Fibroblast of pulmonary artery (primary cell): ENCODE measurements at regions not wholly inside any gene's neighbourhood (a gene's known extent, or its start where the extent isn't known, plus 50 kb on each side); places are given as distances from the start of the nearest gene placed in this dataset.

Experiments
- DNase-seq: peaks from one replicate; pipeline ENCODE4 v3.0.0-alpha.2; 2010; ENCODE audit warnings: low read depth
- H3K4me3 ChIP-seq: replicated peaks from 2 replicates; pipeline ENCODE4 v1.5.1; 2011; ENCODE audit warnings: low read depth, mild to moderate bottlenecking, control low read depth, low read length, moderate library complexity
- TF ChIP-seq, protein P1 (sequence below): IDR thresholded peaks from 2 replicates; pipeline ENCODE4 v1.5.1; 2011; ENCODE audit warnings: mild to moderate bottlenecking, control low read depth, low read length, inconsistent platforms; ENCODE audit errors: missing control alignments

DNA sequence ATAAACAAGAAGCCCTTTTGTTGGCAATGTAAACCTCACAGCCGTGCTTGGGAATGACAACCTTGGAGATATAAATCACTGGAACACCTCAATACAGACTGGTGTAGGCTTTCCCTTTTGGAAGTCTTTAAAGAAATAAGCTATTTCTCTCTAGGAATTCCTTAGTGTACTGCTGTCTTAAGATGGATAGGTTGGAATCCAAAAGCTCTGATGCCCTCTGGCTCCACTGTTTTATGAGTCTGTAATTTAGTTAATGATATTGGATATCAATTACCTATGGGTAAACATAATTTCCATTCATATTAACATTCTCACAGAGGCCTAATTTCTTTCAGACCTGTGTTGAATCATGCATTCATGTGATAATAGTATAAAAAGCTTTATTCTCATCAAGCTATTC lies 435.9 kb upstream of the MPDZ start:
- no peak for DNase-seq
- TF ChIP-seq, protein P1, sequence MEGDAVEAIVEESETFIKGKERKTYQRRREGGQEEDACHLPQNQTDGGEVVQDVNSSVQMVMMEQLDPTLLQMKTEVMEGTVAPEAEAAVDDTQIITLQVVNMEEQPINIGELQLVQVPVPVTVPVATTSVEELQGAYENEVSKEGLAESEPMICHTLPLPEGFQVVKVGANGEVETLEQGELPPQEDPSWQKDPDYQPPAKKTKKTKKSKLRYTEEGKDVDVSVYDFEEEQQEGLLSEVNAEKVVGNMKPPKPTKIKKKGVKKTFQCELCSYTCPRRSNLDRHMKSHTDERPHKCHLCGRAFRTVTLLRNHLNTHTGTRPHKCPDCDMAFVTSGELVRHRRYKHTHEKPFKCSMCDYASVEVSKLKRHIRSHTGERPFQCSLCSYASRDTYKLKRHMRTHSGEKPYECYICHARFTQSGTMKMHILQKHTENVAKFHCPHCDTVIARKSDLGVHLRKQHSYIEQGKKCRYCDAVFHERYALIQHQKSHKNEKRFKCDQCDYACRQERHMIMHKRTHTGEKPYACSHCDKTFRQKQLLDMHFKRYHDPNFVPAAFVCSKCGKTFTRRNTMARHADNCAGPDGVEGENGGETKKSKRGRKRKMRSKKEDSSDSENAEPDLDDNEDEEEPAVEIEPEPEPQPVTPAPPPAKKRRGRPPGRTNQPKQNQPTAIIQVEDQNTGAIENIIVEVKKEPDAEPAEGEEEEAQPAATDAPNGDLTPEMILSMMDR: no peak
- no peak overlapping the region for H3K4me3 ChIP-seq

DNA sequence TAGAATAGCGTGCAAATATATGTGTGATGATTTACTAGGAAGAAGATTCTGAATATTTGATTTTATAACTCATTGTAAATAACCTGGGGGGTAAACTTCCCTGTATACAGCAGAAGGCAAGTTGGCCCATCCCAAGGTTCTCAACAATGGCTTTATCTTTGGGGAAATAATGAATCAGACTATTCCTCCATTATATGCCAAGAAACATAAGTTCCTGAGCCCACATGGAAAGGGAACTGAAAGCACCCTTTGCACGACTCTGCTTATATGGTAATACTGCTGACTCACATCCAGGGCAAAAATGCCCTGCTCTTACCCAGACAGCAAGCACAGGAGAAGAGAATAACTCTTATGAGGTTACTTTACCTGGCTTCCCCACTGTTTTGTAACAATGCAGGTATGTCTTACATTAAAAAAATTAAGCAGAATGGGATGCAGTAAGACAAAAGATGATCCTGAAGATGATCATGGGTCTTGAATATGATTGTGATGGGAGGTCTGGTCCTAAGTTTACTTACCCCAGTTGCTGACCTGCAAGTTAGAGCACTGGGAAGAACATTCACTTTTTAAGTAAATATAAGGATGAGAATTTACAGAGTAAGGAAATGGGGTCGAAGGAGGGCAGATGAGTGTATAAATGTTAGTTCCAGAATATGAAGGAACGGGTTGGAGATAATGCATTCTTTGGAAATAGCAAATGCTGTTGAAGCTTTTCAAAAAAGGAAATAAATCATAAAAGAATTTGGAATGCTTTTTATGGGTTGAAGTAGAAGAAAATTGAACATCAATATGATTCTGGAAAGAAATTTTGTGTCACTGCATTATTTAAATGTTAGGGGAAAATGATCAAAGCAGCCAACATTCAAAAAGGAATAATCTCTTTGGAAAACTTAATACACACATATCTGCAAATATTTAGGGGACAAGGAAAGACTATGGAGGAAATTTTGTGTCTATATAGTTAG lies 428.4 kb upstream of the MPDZ start:
- TF ChIP-seq, protein P1: no peak
- peak overlapping the region; percentile 46 for H3K4me3 ChIP-seq
- DNase-seq: peak; percentile 98

DNA sequence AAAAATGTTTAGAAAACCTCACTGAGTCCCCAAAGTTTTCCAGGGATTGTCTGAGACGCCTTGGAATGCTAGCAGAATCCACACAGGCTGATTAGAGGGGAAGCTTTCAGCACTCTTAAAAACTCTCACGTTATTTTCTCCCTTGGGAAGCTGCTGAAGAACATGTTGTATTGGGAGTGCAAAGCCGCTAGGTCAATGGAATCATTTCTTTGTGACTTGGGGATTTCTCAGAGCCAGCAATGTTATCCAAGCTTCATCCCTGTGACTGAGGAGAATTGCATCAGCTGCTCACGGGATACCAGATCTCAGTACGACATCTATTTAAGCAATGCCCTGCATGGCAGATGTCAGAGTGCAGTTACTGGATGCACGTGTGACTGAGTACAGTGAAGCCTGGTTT lies 426.4 kb upstream of the MPDZ start:
- TF ChIP-seq, protein P1: no peak
- DNase-seq: peak; percentile 98
- no peak overlapping the region for H3K4me3 ChIP-seq

DNA sequence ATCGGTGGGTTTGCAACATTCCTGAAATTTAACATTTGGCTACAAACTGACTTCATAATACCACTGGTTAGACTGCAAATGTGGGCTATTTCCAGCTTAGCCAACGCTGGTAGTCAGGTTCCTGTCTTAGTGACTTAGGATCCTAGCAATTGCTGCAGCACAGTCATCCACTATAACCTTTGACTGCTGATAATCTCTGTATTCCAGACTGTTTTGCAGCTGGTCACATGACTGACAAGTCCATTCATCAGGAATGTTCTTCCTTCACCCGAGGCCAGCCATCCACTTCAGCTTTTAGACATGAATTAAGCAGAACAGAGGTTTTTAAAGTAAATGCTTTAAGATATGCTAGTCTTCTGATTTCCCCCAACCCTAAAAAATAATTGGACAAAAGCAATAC lies 425.9 kb upstream of the MPDZ start:
- peak; percentile 73 for DNase-seq
- TF ChIP-seq, protein P1: no peak
- H3K4me3 ChIP-seq: no peak overlapping the region

DNA sequence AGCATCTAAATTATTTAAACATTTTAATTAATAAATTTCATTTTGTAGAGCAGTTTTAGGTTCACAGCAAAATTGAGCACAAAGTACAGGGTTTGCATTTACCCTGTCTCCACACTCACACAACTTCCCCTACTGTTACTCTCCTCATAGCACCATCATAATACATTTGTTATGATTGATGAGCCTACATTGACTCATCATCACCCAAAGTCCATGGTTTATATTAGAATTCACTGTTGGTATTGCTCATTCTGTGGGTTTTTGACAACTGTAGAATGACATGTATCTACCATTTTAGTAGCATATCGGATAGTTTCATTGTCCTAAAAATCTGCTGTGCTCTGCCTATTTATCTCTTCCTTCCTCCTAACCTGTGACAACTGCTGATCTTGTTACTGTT lies 411.1 kb upstream of the MPDZ start:
- no peak overlapping the region for H3K4me3 ChIP-seq
- DNase-seq: no peak
- TF ChIP-seq, protein P1: no peak

DNA sequence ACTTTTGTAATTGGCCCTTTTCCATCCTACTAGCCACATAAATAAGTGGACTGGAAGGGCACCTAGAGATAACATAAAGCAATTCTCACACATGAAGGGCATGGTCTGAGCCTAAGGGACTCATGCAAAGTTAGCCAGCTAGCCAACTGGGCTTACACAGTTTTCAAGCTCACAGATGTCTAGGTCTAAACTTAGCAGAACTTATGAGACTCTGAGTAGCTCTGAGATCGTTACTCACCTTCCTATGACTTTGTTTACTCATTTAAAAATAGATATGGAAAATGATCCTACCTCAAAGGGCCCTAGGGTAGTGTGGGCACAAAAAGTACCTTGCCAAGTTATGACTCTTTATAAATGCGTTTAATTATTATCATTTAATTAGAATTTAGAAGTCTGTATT lies 410.4 kb upstream of the MPDZ start:
- TF ChIP-seq, protein P1: no peak
- H3K4me3 ChIP-seq: no peak overlapping the region
- DNase-seq: no peak
